ENCODE measurements at regions not wholly inside any gene's neighbourhood (a gene's known extent, or its start where the extent isn't known, plus 50 kb on each side); places are given as distances from the start of the nearest gene placed in this dataset.
"Not testable (repeated sequence)": the region's sequence is repeated elsewhere in the genome, so short reads cannot be mapped to it uniquely, and the experiment has no call there.

DNA sequence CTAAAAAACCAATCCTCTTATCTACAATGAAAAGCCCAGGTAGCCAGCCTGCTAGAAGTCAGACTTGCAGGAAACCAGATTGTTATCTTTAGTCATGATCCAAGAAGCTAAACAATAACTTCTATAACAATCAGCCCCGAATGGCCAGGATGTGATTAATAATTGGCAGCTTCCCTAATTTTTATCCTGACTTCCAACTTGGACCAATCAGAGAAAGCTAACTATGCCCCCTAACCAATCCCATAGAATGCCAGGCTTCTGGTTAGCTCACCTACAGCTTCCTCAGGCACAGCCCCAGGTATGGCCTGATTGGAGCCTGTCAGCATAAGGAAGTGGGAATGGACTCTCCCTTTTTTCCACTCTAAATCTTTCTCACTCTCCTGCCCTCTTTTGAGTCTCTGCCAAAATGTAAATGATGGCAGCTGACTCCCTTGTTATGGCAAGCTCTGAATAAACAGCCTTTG lies 394.9 kb downstream of the DLEU7 start:
- no peak for DNase-seq (ENCODE audit: low read depth)

GRCh38 chr13:50449465-50449864 lies 394.0 kb downstream of the DLEU7 start:
- DNase-seq (ENCODE audit: low read depth) = no peak

DNA sequence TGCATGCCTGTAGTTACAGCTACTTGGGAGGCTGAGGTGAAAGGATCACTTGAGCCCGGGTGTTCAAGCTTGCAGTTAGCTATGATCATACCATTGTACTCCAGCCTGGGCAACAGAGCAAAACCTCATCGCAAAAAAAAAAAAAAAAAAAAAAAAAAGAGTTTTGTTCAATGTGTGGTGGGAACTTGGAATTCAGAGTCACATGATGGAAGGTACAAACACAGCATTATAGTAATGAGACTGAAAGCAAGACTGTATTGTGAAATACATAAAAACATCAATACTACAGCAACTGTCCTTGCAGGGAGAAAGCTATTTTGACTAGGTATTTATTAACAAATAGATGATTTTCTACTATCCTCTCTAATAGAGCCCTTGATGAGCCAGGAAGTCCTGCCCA lies 393.2 kb downstream of the DLEU7 start:
- no peak for DNase-seq (ENCODE audit: low read depth)

DNA sequence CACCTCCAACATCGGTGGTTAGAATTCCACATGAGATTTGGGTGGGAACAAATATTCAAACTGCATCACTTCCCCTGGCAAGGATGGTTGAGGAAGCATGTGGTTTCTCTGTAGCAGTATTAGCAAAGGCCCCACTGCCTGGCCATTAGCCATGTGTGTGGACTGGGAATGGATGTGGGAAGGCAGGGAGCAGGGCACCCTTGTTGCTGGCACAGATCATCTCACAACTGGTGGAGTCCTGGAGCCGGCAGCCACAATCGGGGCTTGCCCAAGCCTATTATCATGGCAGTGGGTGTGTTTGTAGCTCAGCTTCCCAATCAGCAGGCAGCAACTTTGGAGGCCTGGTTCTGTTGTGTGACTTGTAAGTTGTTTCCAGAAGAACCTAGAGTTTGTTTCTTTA lies 391.9 kb downstream of the DLEU7 start:
- DNase-seq (ENCODE audit: low read depth) = peak; percentile 64

- no peak for DNase-seq (ENCODE audit: low read depth)
Measured at GRCh38 chr13:50452028-50452427, 391.5 kb downstream of the DLEU7 start.

DNA sequence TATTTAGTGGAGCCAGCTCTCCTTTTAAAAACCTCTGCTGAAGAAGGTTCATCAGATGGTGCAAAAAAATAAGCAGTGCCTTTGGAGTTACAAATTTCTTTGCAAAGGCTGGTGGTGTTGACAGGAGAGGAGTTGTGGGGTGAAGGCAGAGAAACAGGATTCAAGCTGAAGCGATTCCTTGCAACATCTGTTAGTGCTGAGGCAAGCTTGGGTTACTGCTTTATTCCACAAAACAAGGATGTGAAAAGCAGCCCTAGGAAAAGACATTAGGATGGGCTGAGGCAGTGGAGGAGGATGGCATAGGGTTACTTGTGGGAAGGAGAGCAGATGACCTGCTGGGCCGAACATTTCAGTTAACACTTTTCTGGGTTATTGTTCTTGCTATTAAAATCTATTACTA lies 390.7 kb downstream of the DLEU7 start:
- peak; percentile 43 for DNase-seq (ENCODE audit: low read depth)

DNA sequence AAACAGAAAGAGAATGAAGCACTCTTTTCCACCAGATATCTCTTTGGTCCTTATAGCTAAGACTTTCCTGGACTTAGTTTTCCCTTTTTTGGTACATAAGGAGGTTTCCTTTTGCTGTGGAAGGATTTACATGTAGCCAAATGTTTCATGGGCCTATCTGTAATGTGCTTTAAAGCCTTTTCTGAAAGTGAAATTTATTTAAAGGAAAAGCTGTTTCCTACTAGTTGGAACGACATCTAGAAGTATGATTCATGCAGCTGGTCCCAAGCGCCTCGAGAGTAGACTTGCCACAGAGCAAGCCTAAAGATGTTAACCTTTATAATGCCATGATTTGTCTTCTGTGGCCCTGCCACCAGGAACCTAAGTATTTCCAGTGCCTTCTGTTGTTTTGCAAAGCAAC lies 390.3 kb downstream of the DLEU7 start:
- no peak for DNase-seq (ENCODE audit: low read depth)

- no peak for DNase-seq (ENCODE audit: low read depth)
Measured at GRCh38 chr13:50456111-50456510, 387.4 kb downstream of the DLEU7 start.

DNA sequence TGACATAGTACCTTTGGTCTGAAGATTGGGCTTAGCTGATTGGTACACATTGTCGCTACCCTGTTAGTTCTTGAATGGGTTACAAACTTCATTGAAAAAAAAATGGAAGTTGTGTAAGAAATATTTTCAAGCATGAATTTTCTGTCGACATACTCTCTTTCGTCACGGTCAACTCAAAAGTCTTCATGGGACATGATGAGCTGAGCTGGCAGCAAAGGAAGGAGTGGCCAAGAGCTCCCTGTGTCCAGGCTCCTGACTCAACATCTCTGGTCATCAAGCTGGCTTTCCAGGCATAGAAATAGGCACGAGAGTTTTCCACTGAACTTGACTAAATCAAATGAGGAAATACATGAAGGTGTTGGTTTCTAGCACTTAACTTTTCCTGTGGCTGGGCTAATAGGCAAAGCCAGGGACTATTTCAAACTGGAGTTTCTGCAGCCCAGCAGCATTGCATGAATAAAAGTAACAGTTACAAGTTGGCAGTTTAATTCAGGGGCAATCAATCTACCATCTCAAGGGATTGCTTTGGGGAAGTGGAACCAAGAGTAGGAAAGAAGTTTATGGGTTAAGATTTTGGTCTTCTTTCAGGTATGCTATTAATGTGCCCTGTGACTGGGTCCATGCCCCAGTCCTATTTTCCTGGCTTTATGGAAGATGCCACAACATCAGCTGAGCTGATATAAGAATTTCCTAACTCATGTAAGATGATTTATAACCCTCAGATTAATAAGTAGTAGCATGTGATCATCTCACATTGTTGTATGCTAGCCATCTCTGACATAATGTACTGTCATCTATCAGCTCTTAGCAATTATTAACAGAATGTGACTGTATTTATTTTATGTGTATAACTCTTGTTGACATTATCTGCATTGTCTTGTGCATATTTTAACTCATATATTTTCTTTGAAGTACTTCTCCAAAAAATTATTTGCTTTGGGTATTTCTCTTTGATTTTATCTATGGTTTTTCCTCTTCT lies 385.8 kb downstream of the DLEU7 start:
- no peak for DNase-seq (ENCODE audit: low read depth)

- DNase-seq (ENCODE audit: low read depth) = peak; percentile 76
Measured at GRCh38 chr13:50459046-50459445, 384.4 kb downstream of the DLEU7 start.

DNA sequence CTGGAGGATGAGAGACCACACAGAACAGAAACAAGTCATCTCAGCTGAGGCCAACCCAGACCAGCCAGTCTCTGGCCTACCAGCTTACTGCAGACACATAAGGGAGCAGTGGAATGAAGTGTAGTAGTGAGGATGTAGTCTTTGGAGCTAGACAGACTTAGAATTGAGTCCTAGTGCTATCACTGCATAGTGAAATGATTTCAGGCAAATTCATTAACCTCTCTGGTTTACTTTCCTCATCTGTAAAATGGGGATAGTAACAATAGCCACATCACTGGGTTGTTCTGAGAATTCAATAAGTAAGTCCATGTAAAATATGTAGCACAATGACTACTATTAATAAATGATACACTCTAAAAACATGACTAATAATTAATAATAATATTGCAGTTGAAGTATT lies 383.8 kb downstream of the DLEU7 start:
- DNase-seq (ENCODE audit: low read depth) = no peak

DNA sequence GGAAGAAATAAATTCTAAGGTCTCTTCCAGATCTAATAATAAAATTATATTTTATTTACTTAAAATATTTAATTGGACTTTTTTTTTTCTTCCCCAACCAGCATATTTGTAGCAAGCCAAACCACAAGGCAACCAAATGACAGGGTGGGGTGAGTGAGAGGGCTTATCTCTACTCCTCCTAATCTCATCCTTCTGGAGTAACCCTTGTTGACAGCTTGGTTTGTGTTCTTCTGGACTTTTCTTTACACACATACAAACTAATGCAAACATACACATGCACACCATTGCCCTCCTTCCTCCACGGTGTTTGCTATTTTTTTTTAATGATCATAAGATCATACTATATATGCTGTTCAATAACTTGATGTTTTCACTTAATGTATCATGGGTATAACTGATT lies 383.1 kb downstream of the DLEU7 start:
- DNase-seq (ENCODE audit: low read depth) = no peak

- no peak for DNase-seq (ENCODE audit: low read depth)
Measured at GRCh38 chr13:50461189-50461588, 382.3 kb downstream of the DLEU7 start.

DNA sequence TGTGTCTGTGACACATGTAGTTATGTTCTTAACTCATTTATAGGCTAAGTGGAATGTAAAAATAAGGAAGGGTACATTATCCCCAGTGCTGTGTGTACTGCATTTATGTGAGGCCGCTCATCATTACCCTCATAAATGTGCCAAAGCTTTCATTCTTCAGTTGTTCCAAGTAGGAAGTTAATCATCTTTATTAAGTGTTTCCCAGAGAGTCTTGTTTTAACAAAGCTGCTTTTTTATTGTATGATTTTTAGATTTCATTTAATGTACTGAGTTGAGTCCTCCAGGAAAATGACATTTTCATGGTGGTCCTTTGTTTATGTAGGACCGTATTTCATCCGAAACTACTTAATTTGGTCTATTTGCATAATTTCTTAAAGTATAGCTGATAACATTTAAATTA lies 379.8 kb downstream of the DLEU7 start:
- no peak for DNase-seq (ENCODE audit: low read depth)

DNA sequence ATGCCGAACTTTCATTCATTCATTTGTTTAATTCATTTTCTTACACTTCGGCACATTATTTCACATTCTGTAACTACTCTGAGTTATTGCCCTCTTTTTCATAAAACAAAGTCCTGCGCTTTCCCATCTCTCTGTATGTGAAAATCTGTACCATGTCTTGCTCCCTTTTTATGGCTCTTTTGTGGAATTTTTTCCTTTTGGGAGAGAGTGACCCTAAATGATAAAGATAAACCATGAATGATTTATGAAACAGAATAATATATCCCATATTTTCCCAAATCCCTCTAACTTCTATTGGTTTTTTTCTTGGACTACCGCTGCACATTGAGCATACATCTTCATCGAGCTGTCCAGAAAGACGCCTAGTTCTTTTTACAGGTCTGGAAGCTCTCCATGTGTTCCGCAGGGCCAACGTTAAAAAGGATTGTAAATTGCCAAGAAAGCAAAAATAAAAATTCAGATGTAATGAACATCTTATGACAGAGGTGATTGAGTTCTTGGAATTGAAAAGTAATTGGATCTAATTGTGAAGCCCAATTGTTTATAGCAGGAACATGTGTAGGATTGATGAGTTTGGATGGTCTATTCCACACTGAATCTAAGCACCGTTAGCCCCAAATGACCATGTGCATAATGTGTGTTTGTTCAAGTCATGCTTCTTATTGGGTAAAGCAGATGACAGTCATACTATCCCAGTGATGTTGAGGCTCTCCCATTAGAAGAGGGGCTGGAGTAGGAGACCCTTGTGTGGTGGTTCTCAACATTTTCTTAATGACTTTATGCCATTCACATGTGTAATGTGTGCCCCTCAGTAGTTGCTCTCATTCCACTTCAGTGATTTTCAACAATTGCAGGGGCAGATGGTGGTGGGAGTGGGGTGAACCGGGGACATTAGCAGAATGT lies 378.9 kb downstream of the DLEU7 start:
- DNase-seq (ENCODE audit: low read depth) = no peak

DNA sequence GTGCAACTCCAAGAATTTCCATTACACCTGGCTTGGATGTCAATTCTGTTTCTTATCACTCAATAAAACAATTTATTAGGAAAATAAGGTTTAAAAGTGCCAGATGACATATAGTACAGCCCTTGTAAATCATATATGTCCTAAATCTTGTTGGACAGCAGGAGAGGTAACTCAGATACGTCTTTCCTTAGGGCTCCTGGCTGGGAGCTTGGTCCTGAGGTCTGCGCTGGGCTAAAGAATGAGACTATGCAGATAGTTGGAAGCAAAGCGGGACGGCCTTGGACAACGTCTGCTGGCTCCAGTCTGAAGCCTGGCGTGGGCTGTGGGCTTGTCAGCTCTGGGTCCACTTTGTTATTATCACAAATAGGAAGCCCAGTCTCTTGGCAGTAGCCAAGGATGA lies 377.0 kb downstream of the DLEU7 start:
- DNase-seq (ENCODE audit: low read depth) = no peak

DNA sequence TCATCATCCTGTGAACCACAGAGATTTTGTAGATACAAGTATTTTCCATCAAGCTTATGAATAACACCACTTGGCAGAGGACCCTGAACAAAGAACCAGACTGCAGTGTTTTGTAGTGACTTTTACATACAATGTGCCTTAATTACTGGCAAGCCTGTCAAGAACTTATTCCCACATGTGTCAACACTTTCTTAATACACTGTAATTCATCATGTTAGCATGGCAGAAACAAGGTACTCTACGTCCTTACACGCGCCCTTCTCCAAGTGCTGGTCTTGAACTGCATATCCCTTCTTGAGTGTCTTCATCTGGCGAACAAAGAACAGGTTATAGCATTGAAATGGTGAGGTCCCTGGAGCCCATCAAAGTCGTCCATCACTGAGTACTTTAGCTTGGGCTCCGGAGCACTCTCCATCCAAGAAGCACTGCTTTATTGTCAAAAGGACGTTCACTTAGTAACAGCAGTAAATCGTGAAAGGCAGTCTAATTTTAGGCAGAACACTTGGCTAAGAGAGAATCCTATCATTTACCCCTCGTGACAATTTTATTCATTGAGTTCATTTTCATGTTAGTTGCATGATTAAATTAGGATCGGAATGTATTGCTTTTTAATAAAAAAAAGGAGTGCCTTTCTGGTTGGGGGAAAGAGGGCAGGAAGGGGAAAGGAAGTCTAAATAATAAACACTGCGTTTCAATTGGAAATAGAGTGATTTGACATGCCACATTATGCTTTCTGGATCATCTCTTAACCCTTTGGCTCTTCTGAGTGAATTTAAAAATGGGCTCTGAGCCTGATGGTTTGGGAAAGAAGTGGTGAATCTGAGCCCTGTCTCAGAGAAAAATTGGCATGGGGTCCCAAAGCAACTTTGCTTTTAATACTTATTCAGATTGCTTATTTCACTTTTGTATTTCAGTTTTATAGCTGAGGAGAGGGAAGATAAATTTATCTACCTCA lies 376.1 kb downstream of the DLEU7 start:
- no peak for DNase-seq (ENCODE audit: low read depth)

- no peak for DNase-seq (ENCODE audit: low read depth)
Measured at GRCh38 chr13:50468849-50469669, 374.4 kb downstream of the DLEU7 start.

GRCh38 chr13:50473050-50473449 lies 370.4 kb downstream of the DLEU7 start:
- DNase-seq (ENCODE audit: low read depth) = not testable (repeated sequence)

DNA sequence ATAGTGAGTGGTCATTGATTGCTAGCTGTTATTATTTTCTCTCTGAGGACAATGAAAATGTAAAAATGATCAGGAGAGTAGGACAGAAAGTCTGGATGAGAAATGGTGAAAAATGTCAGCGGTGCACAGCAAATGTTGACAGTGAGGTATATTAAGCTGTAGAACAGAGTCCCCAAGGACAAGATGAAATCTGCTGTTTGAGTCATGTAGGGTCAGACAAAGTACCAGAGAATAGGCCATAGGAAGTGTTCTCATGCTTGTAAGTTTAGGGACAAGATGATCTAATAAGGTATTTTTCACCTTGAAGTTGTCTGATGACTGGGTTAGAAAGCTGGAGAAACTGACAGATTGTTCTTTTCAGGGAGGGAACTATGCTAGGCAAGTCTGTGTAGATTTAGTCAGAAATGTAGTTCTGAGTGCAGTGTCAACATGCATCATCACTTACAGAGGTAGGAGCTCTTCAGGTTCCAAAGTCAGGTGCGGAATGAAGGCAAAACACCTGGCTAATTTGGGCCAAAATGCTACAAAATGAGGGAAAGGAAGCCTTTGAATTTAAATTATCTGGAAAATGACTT lies 369.3 kb downstream of the DLEU7 start:
- no peak for DNase-seq (ENCODE audit: low read depth)

All from myocyte (in vitro differentiated cells).